Esophagus muscularis mucosa (tissue), 4 donors: ENCODE measurements at regions not wholly inside any gene's neighbourhood (a gene's known extent, or its start where the extent isn't known, plus 50 kb on each side); places are given as distances from the start of the nearest gene placed in this dataset.
"Not testable (repeated sequence)": the region's sequence is repeated elsewhere in the genome, so short reads cannot be mapped to it uniquely, and the experiment has no call there.

Experiments used
- DNase-seq: peaks from one replicate; pipeline ENCODE4 v3.0.0-alpha.2; 2017; ENCODE audit errors: extremely low spot score
- H3K27ac ChIP-seq, 4 donors: fragments of 200-600 bp; sonication (generic); replicated peaks in 1 of 4; 1 replicate in 3 of 4; 2 replicates in 1 of 4; pipeline ENCODE4 v1.5.1; 2016 to 2019; ENCODE audit warnings: mild to moderate bottlenecking in 1 of 4
- H3K27me3 ChIP-seq, 4 donors: fragments of 200-600 bp; sonication (generic); one replicate each; pipeline versions ENCODE4 v1.5.1 to v1.6.0; 2016 to 2019
- H3K36me3 ChIP-seq, 4 donors: fragments of 200-600 bp; sonication (generic); one replicate each; pipeline ENCODE4 v1.5.1; 2016 to 2019
- H3K4me1 ChIP-seq, 4 donors: fragments of 200-600 bp; sonication (generic); one replicate each; pipeline ENCODE4 v1.5.1; 2016 to 2019
- H3K4me3 ChIP-seq, 4 donors: fragments of 200-600 bp; sonication (generic); 1 replicate in 2 of 4; 2 replicates in 2 of 4; pipeline ENCODE4 v1.5.1; 2016 to 2019; ENCODE audit warnings: mild to moderate bottlenecking in 4 of 4, moderate library complexity in 1 of 4
- H3K9me3 ChIP-seq, 4 donors: fragments of 200-600 bp; sonication (generic); 1 replicate in 3 of 4; 2 replicates in 1 of 4; pipeline ENCODE4 v1.5.1; 2016 to 2019
- CTCF ChIP-seq, 3 experiments: fragments of 200-600 bp in 2 of 3; fragments of 450-650 bp in 1 of 3; sonication (generic) in 2 of 3; IDR thresholded peaks; one replicate each; pipeline ENCODE4 v1.5.1; 2017 to 2019; ENCODE audit warnings: antibody characterized with exemption in 3 of 3, mild to moderate bottlenecking in 2 of 3, moderate library complexity in 1 of 3
- EP300 ChIP-seq: sonication (generic); formaldehyde crosslinking; IDR thresholded peaks from one replicate; pipeline ENCODE4 v1.6.1; 2017; ENCODE audit warnings: antibody characterized with exemption
- POLR2A ChIP-seq: fragments of 450-650 bp; IDR thresholded peaks from one replicate; pipeline ENCODE4 v1.6.1; 2017; ENCODE audit warnings: antibody characterized with exemption, moderate library complexity, mild to moderate bottlenecking, low read depth
- POLR2AphosphoS5 ChIP-seq, 2 donors: sonication (generic); formaldehyde crosslinking; IDR thresholded peaks; one replicate each; pipeline ENCODE4 v1.6.1; 2017; ENCODE audit warnings: antibody characterized with exemption in 2 of 2
- WGBS: methylation state at CpG from one replicate; pipeline ENCODE4 v1.1.5; 2018; 5-methylcytosine and 5-hydroxymethylcytosine counted together
- intact Hi-C: fragments of 100-400 bp; cut with DNase I; formaldehyde crosslinking; loops from one replicate; pipeline ENCODE4 v1.15.1; 2023

GRCh38 chr9:89679016-89679415 lies 74.2 kb downstream of the GADD45G start:
- Histone ChIP-seq H3K9me3 (no peaks in the 10 kb centered on the region), H3K4me3 (no peak overlapping the region), H3K36me3 (no peaks in the 10 kb centered on the region), H3K4me1 (peaks cover 6 to 11% (median 10%) of the 10 kb centered on the region in 4 donors), H3K27ac (no peak overlapping the region), H3K27me3 (no peaks in the 10 kb centered on the region)
- intact Hi-C loops: no loop called here
- TF ChIP-seq CTCF (IDR thresholded peaks at IDR 0.05) (no peak), POLR2AphosphoS5 (IDR thresholded peaks at IDR 0.05) (no peak), POLR2A (no peak), EP300 (no peak)
- no peak for DNase-seq
- WGBS: 92% methylated on average over 9 of the region's 9 CpGs

GRCh38 chr9:89679581-89679980 lies 74.8 kb downstream of the GADD45G start:
- no peak overlapping the region for H3K4me3 ChIP-seq
- intact Hi-C loops: no loop called here
- no peak for TF ChIP-seq POLR2AphosphoS5 (IDR thresholded peaks at IDR 0.05)
- TF ChIP-seq CTCF (IDR thresholded peaks at IDR 0.05): no peak
- TF ChIP-seq EP300: no peak
- TF ChIP-seq POLR2A: no peak
- no peaks in the 10 kb centered on the region for H3K9me3 ChIP-seq
- H3K4me1 ChIP-seq: peaks cover 6 to 16% (median 10%) of the 10 kb centered on the region in 4 donors
- no peaks in the 10 kb centered on the region for H3K27me3 ChIP-seq
- no peaks in the 10 kb centered on the region for H3K36me3 ChIP-seq
- no peak overlapping the region for H3K27ac ChIP-seq
- no peak for DNase-seq
- 100% methylated on average over 2 of the region's 3 CpGs for WGBS

GRCh38 chr9:89680547-89681467 lies 76.0 kb downstream of the GADD45G start:
- Histone ChIP-seq H3K9me3 (no peaks in the 10 kb centered on the region), H3K27me3 (no peaks in the 10 kb centered on the region), H3K4me3 (no peak overlapping the region), H3K4me1 (peaks cover 6 to 16% (median 10%) of the 10 kb centered on the region in 4 donors), H3K27ac (no peak overlapping the region), H3K36me3 (no peaks in the 10 kb centered on the region)
- WGBS: 99% methylated on average over 15 of the region's 42 CpGs
- no peak for TF ChIP-seq POLR2A
- TF ChIP-seq CTCF (IDR thresholded peaks at IDR 0.05): no peak
- TF ChIP-seq EP300: no peak
- no peak for TF ChIP-seq POLR2AphosphoS5 (IDR thresholded peaks at IDR 0.05)
- intact Hi-C loops: no loop called here
- DNase-seq: no peak

GRCh38 chr9:89681468-89681859 lies 76.7 kb downstream of the GADD45G start:
- H3K27me3 ChIP-seq, H3K9me3 ChIP-seq, H3K36me3 ChIP-seq, H3K4me3 ChIP-seq, H3K27ac ChIP-seq, intact Hi-C loops, DNase-seq: not testable (repeated sequence)
- WGBS: no CpG with 5 or more reads among the region's 17 CpGs
- H3K4me1 ChIP-seq: peaks cover 6 to 18% (median 10%) of the 10 kb centered on the region in 4 donors

- no peak for DNase-seq
- Histone ChIP-seq H3K27me3 (no peaks in the 10 kb centered on the region), H3K27ac (no peak overlapping the region), H3K36me3 (no peaks in the 10 kb centered on the region), H3K9me3 (no peaks in the 10 kb centered on the region), H3K4me1 (peaks cover 0 to 18% (median 0%) of the 10 kb centered on the region in 4 donors), H3K4me3 (no peak overlapping the region)
- 95% methylated on average over 6 of the region's 6 CpGs for WGBS
- no peak for TF ChIP-seq CTCF (IDR thresholded peaks at IDR 0.05)
- no peak for TF ChIP-seq POLR2AphosphoS5 (IDR thresholded peaks at IDR 0.05)
- no peak for TF ChIP-seq EP300
- no peak for TF ChIP-seq POLR2A
- intact Hi-C loops: no loop called here
Measured at GRCh38 chr9:89683626-89684025, 78.8 kb downstream of the GADD45G start.
